HEK293T (cell line): ENCODE measurements at regions not wholly inside any gene's neighbourhood (a gene's known extent, or its start where the extent isn't known, plus 50 kb on each side); places are given as distances from the start of the nearest gene placed in this dataset.

Experiments used
- ARNT ChIP-seq: fragments of 450-650 bp; IDR thresholded peaks from 2 replicates; pipeline ENCODE4 v1.6.1; 2017; ENCODE audit warnings: mild to moderate bottlenecking
- BHLHE40 ChIP-seq: fragments of 450-650 bp; IDR thresholded peaks from 2 replicates; pipeline ENCODE4 v1.6.1; 2016; ENCODE audit warnings: mild to moderate bottlenecking, moderate library complexity, borderline replicate concordance
- CTBP1 ChIP-seq: fragments of 450-650 bp; IDR thresholded peaks from 2 replicates; pipeline ENCODE4 v1.6.1; 2016; ENCODE audit warnings: borderline replicate concordance
- ELF4 ChIP-seq: fragments of 450-650 bp; IDR thresholded peaks from 2 replicates; pipeline ENCODE4 v1.6.1; 2017; ENCODE audit warnings: antibody characterized with exemption
- FOXA1 ChIP-seq: fragments of 450-650 bp; IDR thresholded peaks from 2 replicates; pipeline ENCODE4 v1.6.1; 2016; ENCODE audit warnings: mild to moderate bottlenecking
- FOXK2 ChIP-seq: fragments of 450-650 bp; IDR thresholded peaks from 2 replicates; pipeline ENCODE4 v1.6.1; 2016; ENCODE audit warnings: mild to moderate bottlenecking
- FOXM1 ChIP-seq: fragments of 450-650 bp; IDR thresholded peaks from 2 replicates; pipeline ENCODE4 v1.6.1; 2017; ENCODE audit warnings: mild to moderate bottlenecking, borderline replicate concordance
- HDGF ChIP-seq: fragments of 450-650 bp; IDR thresholded peaks from 2 replicates; pipeline ENCODE4 v1.6.1; 2017; ENCODE audit warnings: antibody characterized with exemption, borderline replicate concordance
- NFRKB ChIP-seq: fragments of 450-650 bp; IDR thresholded peaks from 2 replicates; pipeline ENCODE4 v1.6.1; 2016; ENCODE audit warnings: mild to moderate bottlenecking, moderate library complexity
- PKNOX1 ChIP-seq: fragments of 450-650 bp; IDR thresholded peaks from 2 replicates; pipeline ENCODE4 v1.6.1; 2016
- SP1 ChIP-seq: fragments of 450-650 bp; IDR thresholded peaks from 2 replicates; pipeline ENCODE4 v1.6.1; 2017
- SUZ12 ChIP-seq: fragments of 450-650 bp; IDR thresholded peaks from 2 replicates; pipeline ENCODE4 v1.6.1; 2016; ENCODE audit warnings: mild to moderate bottlenecking
- TARDBP ChIP-seq: fragments of 450-650 bp; IDR thresholded peaks from 2 replicates; pipeline ENCODE4 v1.6.1; 2016
- ZNF384 ChIP-seq: fragments of 450-650 bp; IDR thresholded peaks from 2 replicates; pipeline ENCODE4 v1.6.1; 2016

- TF ChIP-seq FOXM1: no peak
- TF ChIP-seq FOXK2: no peak
- no peak for TF ChIP-seq TARDBP
- no peak for TF ChIP-seq ARNT
- TF ChIP-seq HDGF: no peak
- TF ChIP-seq FOXA1: no peak
- TF ChIP-seq ZNF384: no peak
- TF ChIP-seq SP1: no peak
- TF ChIP-seq PKNOX1: no peak
- no peak for TF ChIP-seq NFRKB
- no peak for TF ChIP-seq SUZ12
- TF ChIP-seq BHLHE40: no peak
- no peak for TF ChIP-seq CTBP1
- TF ChIP-seq ELF4: no peak
Observed at GRCh38 chr5:82800826-82801225, 276.4 kb downstream of the TMEM167A start.
